ENCODE measurements at regions not wholly inside any gene's neighbourhood (a gene's known extent, or its start where the extent isn't known, plus 50 kb on each side); places are given as distances from the start of the nearest gene placed in this dataset.

DNA sequence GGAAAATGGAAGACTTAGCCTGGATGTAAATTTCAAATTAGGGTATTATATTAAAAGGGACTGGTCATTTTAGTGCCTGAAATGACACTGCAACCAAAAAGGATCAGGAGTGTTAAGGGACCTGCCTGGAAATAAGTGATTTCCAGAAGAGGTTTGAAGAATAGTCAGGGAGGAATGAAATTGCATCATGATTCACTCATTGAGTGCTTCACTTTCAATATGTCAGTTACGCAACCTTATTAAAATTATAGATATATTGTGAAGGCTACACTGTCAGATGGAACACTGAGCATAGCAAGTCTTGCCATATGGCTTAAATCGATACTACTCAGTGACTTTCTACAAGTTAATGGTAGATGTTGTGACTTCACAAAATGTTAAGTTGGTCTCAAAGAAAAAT, 275.2 kb upstream of the DPYD start:
- TF ChIP-seq, protein P1, sequence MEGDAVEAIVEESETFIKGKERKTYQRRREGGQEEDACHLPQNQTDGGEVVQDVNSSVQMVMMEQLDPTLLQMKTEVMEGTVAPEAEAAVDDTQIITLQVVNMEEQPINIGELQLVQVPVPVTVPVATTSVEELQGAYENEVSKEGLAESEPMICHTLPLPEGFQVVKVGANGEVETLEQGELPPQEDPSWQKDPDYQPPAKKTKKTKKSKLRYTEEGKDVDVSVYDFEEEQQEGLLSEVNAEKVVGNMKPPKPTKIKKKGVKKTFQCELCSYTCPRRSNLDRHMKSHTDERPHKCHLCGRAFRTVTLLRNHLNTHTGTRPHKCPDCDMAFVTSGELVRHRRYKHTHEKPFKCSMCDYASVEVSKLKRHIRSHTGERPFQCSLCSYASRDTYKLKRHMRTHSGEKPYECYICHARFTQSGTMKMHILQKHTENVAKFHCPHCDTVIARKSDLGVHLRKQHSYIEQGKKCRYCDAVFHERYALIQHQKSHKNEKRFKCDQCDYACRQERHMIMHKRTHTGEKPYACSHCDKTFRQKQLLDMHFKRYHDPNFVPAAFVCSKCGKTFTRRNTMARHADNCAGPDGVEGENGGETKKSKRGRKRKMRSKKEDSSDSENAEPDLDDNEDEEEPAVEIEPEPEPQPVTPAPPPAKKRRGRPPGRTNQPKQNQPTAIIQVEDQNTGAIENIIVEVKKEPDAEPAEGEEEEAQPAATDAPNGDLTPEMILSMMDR (IDR thresholded peaks at IDR 0.05; ENCODE audit: insufficient read depth, low read length, poor library complexity, severe bottlenecking), result no peak
- no peaks in the 10 kb centered on the region for H3K27me3 ChIP-seq (replicated peaks; ENCODE audit: control insufficient read depth, insufficient read depth, low read length)
- no peak for DNase-seq (ENCODE audit: extremely low read depth, insufficient read length)
- no peaks in the 10 kb centered on the region for H3K36me3 ChIP-seq (ENCODE audit: control insufficient read depth, insufficient read depth, low read length)
- no peak overlapping the region for H3K4me3 ChIP-seq (replicated peaks; ENCODE audit: low read depth, low read length)

DNA sequence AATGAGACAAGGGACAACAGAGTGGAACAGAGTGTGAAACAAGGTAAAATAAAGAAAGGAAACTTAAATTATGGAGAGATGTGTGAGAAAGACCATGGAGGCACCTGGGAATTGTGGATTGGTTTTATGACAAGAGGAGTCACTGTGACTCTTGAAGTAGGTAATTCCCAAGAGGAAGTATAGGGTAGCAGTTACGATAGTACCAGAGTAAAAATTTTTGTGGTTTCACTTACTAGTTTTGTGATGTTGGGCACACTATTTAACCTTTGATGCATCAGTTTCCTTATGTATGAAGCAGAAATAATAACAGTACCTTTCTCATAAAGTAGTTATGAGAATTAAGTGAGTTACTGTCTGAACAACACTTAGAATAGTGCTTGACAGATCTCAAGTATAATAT, 267.9 kb upstream of the DPYD start:
- Histone ChIP-seq H3K4me3 (replicated peaks; ENCODE audit: low read depth, low read length) (no peak overlapping the region), H3K27me3 (replicated peaks; ENCODE audit: control insufficient read depth, insufficient read depth, low read length) (no peaks in the 10 kb centered on the region), H3K36me3 (ENCODE audit: control insufficient read depth, insufficient read depth, low read length) (no peaks in the 10 kb centered on the region)
- no peak for DNase-seq (ENCODE audit: extremely low read depth, insufficient read length)
- TF ChIP-seq, protein P1 (IDR thresholded peaks at IDR 0.05; ENCODE audit: insufficient read depth, low read length, poor library complexity, severe bottlenecking), result no peak

DNA sequence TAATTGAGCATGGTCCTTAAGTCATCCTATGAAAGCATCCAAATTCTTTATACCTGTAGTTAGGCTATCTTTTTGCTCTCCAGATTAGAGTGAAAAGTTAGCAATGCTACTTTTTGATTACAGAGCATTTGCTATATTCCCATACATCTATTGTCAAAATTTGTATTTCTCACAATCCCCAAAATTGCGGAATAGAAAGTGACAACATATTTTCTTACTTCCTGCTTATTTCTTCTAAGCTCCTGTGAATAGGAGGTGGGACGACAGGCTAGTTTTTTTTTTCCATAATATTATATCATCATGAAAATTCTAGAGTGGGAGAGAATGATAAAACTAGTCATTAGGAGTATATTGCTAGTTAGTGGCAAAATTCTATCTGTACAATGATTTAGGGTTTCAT, 264.0 kb upstream of the DPYD start:
- Histone ChIP-seq H3K4me3 (replicated peaks; ENCODE audit: low read depth, low read length) (no peak overlapping the region), H3K36me3 (ENCODE audit: control insufficient read depth, insufficient read depth, low read length) (no peaks in the 10 kb centered on the region), H3K27me3 (replicated peaks; ENCODE audit: control insufficient read depth, insufficient read depth, low read length) (no peaks in the 10 kb centered on the region)
- TF ChIP-seq, protein P1 (IDR thresholded peaks at IDR 0.05; ENCODE audit: insufficient read depth, low read length, poor library complexity, severe bottlenecking), result no peak
- DNase-seq (ENCODE audit: extremely low read depth, insufficient read length), result no peak

DNA sequence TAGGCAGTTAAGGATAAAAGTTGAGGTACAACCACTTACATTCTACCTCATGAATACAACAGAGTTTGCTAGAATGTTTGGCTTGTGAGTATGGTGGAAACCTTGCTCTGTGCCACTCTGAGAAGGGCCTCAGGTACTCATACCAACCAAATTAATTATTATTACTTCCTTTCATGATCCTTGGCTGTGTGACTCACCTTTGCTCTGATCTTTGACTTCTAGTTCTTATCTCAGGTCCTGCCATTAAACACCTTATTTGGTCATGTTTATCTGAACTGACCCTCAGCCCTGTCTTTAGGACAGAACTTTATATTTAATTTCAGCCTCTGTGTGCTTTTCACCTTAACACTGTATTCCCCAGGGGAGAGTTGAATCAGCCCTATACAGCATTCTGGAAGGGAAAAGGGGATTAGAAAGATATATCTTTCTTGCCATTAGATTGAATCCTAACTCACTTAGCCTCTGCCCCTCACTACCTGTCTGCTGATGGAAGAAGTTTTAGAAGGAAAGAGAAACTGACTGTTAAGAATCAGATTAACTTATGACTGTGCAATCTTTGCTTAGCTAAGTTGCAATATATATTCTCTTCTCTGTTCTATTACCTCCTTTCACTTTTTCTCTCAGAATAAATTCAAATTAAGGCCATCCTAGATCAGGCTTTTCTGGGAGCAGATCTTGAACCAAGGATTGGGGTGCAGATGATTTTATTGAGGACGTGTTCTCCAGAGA, 260.4 kb upstream of the DPYD start:
- H3K36me3 ChIP-seq (ENCODE audit: control insufficient read depth, insufficient read depth, low read length), result no peaks in the 10 kb centered on the region
- no peaks in the 10 kb centered on the region for H3K27me3 ChIP-seq (replicated peaks; ENCODE audit: control insufficient read depth, insufficient read depth, low read length)
- no peak for DNase-seq (ENCODE audit: extremely low read depth, insufficient read length)
- TF ChIP-seq, protein P1 (IDR thresholded peaks at IDR 0.05; ENCODE audit: insufficient read depth, low read length, poor library complexity, severe bottlenecking), result no peak
- no peak overlapping the region for H3K4me3 ChIP-seq (replicated peaks; ENCODE audit: low read depth, low read length)

DNA sequence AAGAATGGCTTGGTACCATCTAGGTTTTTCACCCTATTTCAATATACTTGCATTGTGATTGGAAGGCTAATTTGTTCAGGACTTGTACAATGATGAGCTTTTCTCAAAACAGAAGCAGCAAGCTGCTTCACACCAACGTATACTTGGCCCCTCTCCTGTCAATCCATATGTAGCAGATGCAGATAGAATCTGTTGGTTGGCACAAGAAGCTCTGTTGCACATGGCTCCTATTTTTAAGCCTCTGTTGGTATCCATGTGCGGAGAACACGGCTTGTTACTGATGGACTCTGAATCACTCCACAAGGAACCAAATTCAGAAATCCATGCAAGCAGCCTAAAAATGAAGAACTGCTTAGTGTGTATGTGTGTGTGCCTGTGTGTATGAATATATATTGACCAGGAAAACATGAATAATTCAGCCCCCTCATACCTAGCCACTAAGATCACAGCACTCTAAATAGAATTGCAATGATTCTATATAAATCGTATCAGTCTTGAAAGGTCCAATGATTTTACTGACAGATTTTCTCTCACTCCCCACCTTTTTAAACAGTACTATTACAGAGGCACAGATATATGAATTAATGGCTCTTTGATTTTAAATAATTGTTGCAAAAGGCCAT, 258.4 kb upstream of the DPYD start:
- no peaks in the 10 kb centered on the region for H3K36me3 ChIP-seq (ENCODE audit: control insufficient read depth, insufficient read depth, low read length)
- no peaks in the 10 kb centered on the region for H3K27me3 ChIP-seq (replicated peaks; ENCODE audit: control insufficient read depth, insufficient read depth, low read length)
- TF ChIP-seq, protein P1 (IDR thresholded peaks at IDR 0.05; ENCODE audit: insufficient read depth, low read length, poor library complexity, severe bottlenecking), result no peak
- no peak for DNase-seq (ENCODE audit: extremely low read depth, insufficient read length)
- H3K4me3 ChIP-seq (replicated peaks; ENCODE audit: low read depth, low read length), result no peak overlapping the region
